Glutamatergic neuron (in vitro differentiated cells): ENCODE measurements at regions not wholly inside any gene's neighbourhood (a gene's known extent, or its start where the extent isn't known, plus 50 kb on each side); places are given as distances from the start of the nearest gene placed in this dataset.

ENCODE experiments used
- DNase-seq: peaks from one replicate; pipeline ENCODE4 v3.0.0; 2022
- H3K27ac Mint-ChIP-seq: one replicate; pipeline ENCODE4 v1.8.0; 2020; ENCODE audit warnings: mild to moderate bottlenecking, mixed read lengths, inconsistent platforms; ENCODE audit not compliant: unreplicated experiment
- H3K27me3 Mint-ChIP-seq: one replicate; pipeline ENCODE4 v1.8.0; 2020; ENCODE audit warnings: mild to moderate bottlenecking, moderate library complexity, mixed read lengths, inconsistent platforms; ENCODE audit not compliant: unreplicated experiment
- H3K36me3 Mint-ChIP-seq: one replicate; pipeline ENCODE4 v1.8.0; 2020; ENCODE audit warnings: mild to moderate bottlenecking, mixed read lengths, inconsistent platforms; ENCODE audit not compliant: unreplicated experiment
- H3K4me1 Mint-ChIP-seq: one replicate; pipeline ENCODE4 v1.8.0; 2020; ENCODE audit warnings: mild to moderate bottlenecking, low read depth, mixed read lengths, inconsistent platforms; ENCODE audit not compliant: unreplicated experiment
- H3K4me3 Mint-ChIP-seq: one replicate; pipeline ENCODE4 v1.8.0; 2020; ENCODE audit warnings: mild to moderate bottlenecking, mixed read lengths, inconsistent platforms; ENCODE audit not compliant: unreplicated experiment
- H3K9me3 Mint-ChIP-seq: one replicate; pipeline ENCODE4 v1.8.0; 2020; ENCODE audit warnings: mild to moderate bottlenecking, moderate library complexity, mixed read lengths, inconsistent platforms; ENCODE audit not compliant: unreplicated experiment
- CTCF ChIP-seq: fragments of 200-600 bp; sonication (generic); IDR thresholded peaks from one replicate; pipeline ENCODE4 v1.5.0; 2021; ENCODE audit not compliant: partially characterized antibody, unreplicated experiment

- TF ChIP-seq CTCF: no peak
- DNase-seq: no peak
- H3K27me3 Mint-ChIP-seq: peaks cover 4% of the 10 kb centered on the region
- no peak overlapping the region for H3K27ac Mint-ChIP-seq
- H3K4me3 Mint-ChIP-seq: no peak overlapping the region
- H3K9me3 Mint-ChIP-seq: peaks cover 1% of the 10 kb centered on the region
- H3K4me1 Mint-ChIP-seq: peaks cover 9% of the 10 kb centered on the region
- no peaks in the 10 kb centered on the region for H3K36me3 Mint-ChIP-seq
Measured at GRCh38 chr13:73741742-73742141, 392.5 kb downstream of the KLF12 start.

GRCh38 chr13:73741111-73741510 lies 393.1 kb downstream of the KLF12 start:
- H3K36me3 Mint-ChIP-seq: no peaks in the 10 kb centered on the region
- H3K27ac Mint-ChIP-seq: no peak overlapping the region
- no peak for DNase-seq
- peaks cover 4% of the 10 kb centered on the region for H3K27me3 Mint-ChIP-seq
- TF ChIP-seq CTCF: no peak
- H3K4me3 Mint-ChIP-seq: no peak overlapping the region
- H3K4me1 Mint-ChIP-seq: peaks cover 9% of the 10 kb centered on the region
- H3K9me3 Mint-ChIP-seq: peaks cover 1% of the 10 kb centered on the region

DNA sequence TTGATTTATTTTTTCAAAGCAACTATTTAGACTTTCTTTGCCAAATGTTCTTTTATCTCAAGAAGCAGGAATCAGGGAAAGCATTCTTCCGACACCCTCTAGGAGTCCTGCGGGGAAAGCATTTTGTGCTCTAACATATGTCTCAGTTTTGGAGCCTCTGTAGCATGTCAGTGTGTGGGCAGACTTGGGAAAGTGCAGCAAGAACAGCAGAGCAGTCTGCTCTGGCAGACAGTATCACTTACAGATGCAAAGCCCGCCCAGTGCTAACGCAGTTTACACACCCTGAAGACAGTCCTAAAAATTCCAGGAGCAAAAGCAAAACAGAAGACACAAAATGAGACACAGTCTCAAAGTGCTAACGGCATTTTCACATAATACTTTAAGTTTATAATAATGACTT lies 393.5 kb downstream of the KLF12 start:
- Mint-ChIP-seq H3K27me3 (peaks cover 4% of the 10 kb centered on the region), H3K9me3 (peaks cover 1% of the 10 kb centered on the region), H3K4me3 (no peak overlapping the region), H3K36me3 (no peaks in the 10 kb centered on the region), H3K27ac (peak overlapping the region; percentile 49), H3K4me1 (peaks cover 9% of the 10 kb centered on the region)
- no peak for TF ChIP-seq CTCF
- no peak for DNase-seq

GRCh38 chr13:73739394-73739793 lies 394.8 kb downstream of the KLF12 start:
- Mint-ChIP-seq H3K36me3 (no peaks in the 10 kb centered on the region), H3K27ac (no peak overlapping the region), H3K4me3 (no peak overlapping the region), H3K4me1 (peaks cover 9% of the 10 kb centered on the region), H3K27me3 (peaks cover 3% of the 10 kb centered on the region), H3K9me3 (peaks cover 1% of the 10 kb centered on the region)
- TF ChIP-seq CTCF: no peak
- no peak for DNase-seq

- no peak for DNase-seq
- TF ChIP-seq CTCF: no peak
- peaks cover 9% of the 10 kb centered on the region for H3K4me1 Mint-ChIP-seq
- peaks cover 1% of the 10 kb centered on the region for H3K9me3 Mint-ChIP-seq
- no peaks in the 10 kb centered on the region for H3K36me3 Mint-ChIP-seq
- H3K4me3 Mint-ChIP-seq: no peak overlapping the region
- H3K27me3 Mint-ChIP-seq: no peaks in the 10 kb centered on the region
- H3K27ac Mint-ChIP-seq: no peak overlapping the region
Measured at GRCh38 chr13:73738626-73739025, 395.6 kb downstream of the KLF12 start.
